Calu3 (cell line): ENCODE measurements at regions not wholly inside any gene's neighbourhood (a gene's known extent, or its start where the extent isn't known, plus 50 kb on each side); places are given as distances from the start of the nearest gene placed in this dataset.

Experiments
- BruUV-seq: library from RNA; stranded (reverse); fragments of 400-500 nt; replicated peaks from 2 replicates; lab custom pipeline; 2021; lab: Mats Ljungman, UMichigan
- CTCF ChIA-PET: fragments of 300-600 bp; sonication (Branson Sonifier 250); formaldehyde crosslinking; loops from one replicate; lab custom pipeline; 2022; ENCODE audit warnings: antibody characterized with exemption; lab: Charles Lee
- DNase-seq: peaks from one replicate; pipeline ENCODE4 v3.0.0; 2022
- H3K27ac Mint-ChIP-seq: one replicate; pipeline ENCODE4 v1.8.0; 2022; ENCODE audit warnings: mixed read lengths; ENCODE audit not compliant: unreplicated experiment
- H3K27me3 Mint-ChIP-seq: one replicate; pipeline ENCODE4 v1.8.0; 2022; ENCODE audit warnings: mixed read lengths; ENCODE audit not compliant: unreplicated experiment
- H3K36me3 Mint-ChIP-seq: one replicate; pipeline ENCODE4 v1.8.0; 2022; ENCODE audit warnings: mild to moderate bottlenecking, moderate library complexity, mixed read lengths; ENCODE audit not compliant: insufficient read depth, unreplicated experiment
- H3K4me1 Mint-ChIP-seq: one replicate; pipeline ENCODE4 v1.8.0; 2022; ENCODE audit warnings: mild to moderate bottlenecking, low read depth, mixed read lengths; ENCODE audit not compliant: unreplicated experiment
- H3K4me3 Mint-ChIP-seq: one replicate; pipeline ENCODE4 v1.8.0; 2022; ENCODE audit warnings: mild to moderate bottlenecking, low read depth, moderate library complexity, mixed read lengths; ENCODE audit not compliant: unreplicated experiment
- H3K9me3 Mint-ChIP-seq: one replicate; pipeline ENCODE4 v1.8.0; 2022; ENCODE audit warnings: low read depth, mixed read lengths; ENCODE audit not compliant: unreplicated experiment
- intact Hi-C: fragments of 100-400 bp; cut with micrococcal nuclease; formaldehyde crosslinking; loops from one replicate; pipeline ENCODE4 v1.10.0; 2022; ENCODE audit not compliant: unreplicated experiment
- TF ChIP-seq, protein P1 (sequence below): fragments of 200-600 bp; IDR thresholded peaks from one replicate; pipeline ENCODE4 v1.8.0; 2022; ENCODE audit warnings: antibody characterized with exemption; ENCODE audit not compliant: unreplicated experiment

DNA sequence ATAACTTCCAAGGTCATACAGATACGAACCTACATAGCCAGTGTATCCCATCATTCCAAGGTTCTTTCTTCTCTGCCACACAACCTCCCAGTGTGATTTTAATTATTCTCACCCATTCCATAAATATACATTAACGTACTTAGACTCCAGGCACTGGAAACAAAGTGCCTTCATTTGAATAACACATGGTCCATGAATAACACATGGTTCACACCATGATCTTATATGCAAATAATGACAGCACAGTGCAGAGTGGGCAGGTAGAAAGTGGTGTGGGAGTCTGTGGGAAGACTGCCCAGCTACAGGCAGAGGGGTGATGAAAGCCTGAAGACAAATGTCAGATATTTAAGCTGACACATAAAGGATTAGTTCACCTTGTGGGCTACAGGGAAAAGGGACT lies 425.2 kb downstream of the HACE1 start:
- no TSS peak for BruUV-seq
- H3K4me1 Mint-ChIP-seq: no peaks in the 10 kb centered on the region
- H3K36me3 Mint-ChIP-seq: no peaks in the 10 kb centered on the region
- no peaks in the 10 kb centered on the region for H3K27me3 Mint-ChIP-seq
- TF ChIP-seq, protein P1, sequence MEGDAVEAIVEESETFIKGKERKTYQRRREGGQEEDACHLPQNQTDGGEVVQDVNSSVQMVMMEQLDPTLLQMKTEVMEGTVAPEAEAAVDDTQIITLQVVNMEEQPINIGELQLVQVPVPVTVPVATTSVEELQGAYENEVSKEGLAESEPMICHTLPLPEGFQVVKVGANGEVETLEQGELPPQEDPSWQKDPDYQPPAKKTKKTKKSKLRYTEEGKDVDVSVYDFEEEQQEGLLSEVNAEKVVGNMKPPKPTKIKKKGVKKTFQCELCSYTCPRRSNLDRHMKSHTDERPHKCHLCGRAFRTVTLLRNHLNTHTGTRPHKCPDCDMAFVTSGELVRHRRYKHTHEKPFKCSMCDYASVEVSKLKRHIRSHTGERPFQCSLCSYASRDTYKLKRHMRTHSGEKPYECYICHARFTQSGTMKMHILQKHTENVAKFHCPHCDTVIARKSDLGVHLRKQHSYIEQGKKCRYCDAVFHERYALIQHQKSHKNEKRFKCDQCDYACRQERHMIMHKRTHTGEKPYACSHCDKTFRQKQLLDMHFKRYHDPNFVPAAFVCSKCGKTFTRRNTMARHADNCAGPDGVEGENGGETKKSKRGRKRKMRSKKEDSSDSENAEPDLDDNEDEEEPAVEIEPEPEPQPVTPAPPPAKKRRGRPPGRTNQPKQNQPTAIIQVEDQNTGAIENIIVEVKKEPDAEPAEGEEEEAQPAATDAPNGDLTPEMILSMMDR: no peak
- no peak overlapping the region for H3K27ac Mint-ChIP-seq
- H3K4me3 Mint-ChIP-seq: no peak overlapping the region
- intact Hi-C loops: no loop called here
- H3K9me3 Mint-ChIP-seq: peaks cover 6% of the 10 kb centered on the region
- CTCF ChIA-PET: no interaction called here
- no peak for DNase-seq

DNA sequence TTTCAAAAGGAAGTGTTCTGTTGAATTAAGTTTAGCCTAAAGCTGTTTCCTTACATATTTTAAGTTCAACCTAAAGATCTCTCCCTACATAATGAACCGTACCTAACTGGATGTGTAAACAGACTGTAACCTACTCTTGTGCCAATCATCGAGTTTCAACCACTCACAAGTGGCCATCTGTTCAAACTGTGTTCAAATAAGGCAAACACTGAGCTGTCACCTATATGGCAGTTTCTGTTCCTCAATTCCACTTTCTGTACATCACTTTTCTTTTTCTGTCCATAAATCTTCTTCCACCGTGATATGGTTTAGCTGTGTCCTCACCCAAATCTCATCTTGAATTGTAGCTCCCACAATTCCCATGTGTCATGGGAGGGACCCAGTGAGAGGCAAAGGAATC lies 428.6 kb downstream of the HACE1 start:
- peaks cover 7% of the 10 kb centered on the region for H3K9me3 Mint-ChIP-seq
- no peak for DNase-seq
- no peak overlapping the region for H3K4me3 Mint-ChIP-seq
- H3K27ac Mint-ChIP-seq: no peak overlapping the region
- CTCF ChIA-PET: no interaction called here
- no peaks in the 10 kb centered on the region for H3K36me3 Mint-ChIP-seq
- no peaks in the 10 kb centered on the region for H3K27me3 Mint-ChIP-seq
- no TSS peak for BruUV-seq
- TF ChIP-seq, protein P1: no peak
- intact Hi-C loops: no loop called here
- H3K4me1 Mint-ChIP-seq: no peaks in the 10 kb centered on the region

DNA sequence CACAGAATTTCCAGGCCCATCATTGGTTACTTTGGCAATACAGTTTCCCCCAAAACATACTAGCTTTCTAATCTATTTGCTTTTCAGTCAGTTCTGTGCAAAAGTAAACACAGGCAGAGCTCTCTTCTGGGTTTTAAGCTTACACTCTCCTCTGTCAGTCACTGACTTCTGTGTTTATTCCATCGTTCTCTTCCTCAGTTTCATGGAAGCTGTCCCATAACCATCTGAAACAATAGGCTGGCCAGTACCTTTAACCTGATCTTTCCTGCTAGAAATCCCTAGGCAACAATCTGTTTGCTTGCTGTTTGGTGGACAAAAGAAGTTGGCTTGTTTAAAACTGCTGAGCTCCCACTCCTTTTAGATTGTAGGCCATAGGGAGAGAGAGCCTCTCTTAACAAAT lies 431.5 kb downstream of the HACE1 start:
- Mint-ChIP-seq H3K27ac (no peak overlapping the region), H3K4me1 (no peaks in the 10 kb centered on the region), H3K9me3 (peaks cover 7% of the 10 kb centered on the region), H3K4me3 (no peak overlapping the region), H3K27me3 (peaks cover 14% of the 10 kb centered on the region), H3K36me3 (no peaks in the 10 kb centered on the region)
- CTCF ChIA-PET: interaction anchor here (0.6 kb wide), 1 partner anchor 36 kb away, joined by 4 read pairs; no protein-coding TSS in a partner anchor
- TF ChIP-seq, protein P1: no peak
- BruUV-seq: no TSS peak
- intact Hi-C loops: no loop called here
- DNase-seq: no peak

DNA sequence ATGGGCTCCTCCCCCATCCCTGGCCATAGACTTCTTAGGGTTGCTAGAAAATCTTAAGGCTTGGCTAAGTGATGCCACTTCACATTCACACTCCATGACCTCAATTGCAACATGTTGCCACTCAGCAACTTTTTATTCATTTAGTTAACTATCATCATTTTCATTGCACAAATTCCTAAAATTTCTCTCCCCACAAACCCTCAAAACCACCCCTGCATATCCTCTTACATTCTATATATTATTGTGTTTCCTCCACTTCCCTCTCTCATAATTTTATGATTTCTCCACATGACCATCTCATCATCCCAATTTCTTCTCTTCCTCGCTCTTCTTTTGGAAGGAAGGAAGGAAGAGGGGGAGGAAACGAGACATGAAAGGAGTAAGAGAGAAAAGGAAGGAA lies 436.0 kb downstream of the HACE1 start:
- Mint-ChIP-seq H3K4me3 (no peak overlapping the region), H3K27me3 (peaks cover 15% of the 10 kb centered on the region), H3K9me3 (peaks cover 7% of the 10 kb centered on the region), H3K36me3 (no peaks in the 10 kb centered on the region), H3K27ac (no peak overlapping the region), H3K4me1 (no peaks in the 10 kb centered on the region)
- intact Hi-C loops: no loop called here
- DNase-seq: no peak
- CTCF ChIA-PET: no interaction called here
- no TSS peak for BruUV-seq
- TF ChIP-seq, protein P1: no peak
